ENCODE measurements at regions not wholly inside any gene's neighbourhood (a gene's known extent, or its start where the extent isn't known, plus 50 kb on each side); places are given as distances from the start of the nearest gene placed in this dataset.
"Not testable (repeated sequence)": the region's sequence is repeated elsewhere in the genome, so short reads cannot be mapped to it uniquely, and the experiment has no call there.

- no peaks in the 10 kb centered on the region for H3K4me1 Mint-ChIP-seq
- intact Hi-C loops (cut with micrococcal nuclease) = no loop called here
- no peak overlapping the region for H3K4me3 Mint-ChIP-seq
- H3K9me3 ChIP-seq (ENCODE audit: control insufficient read depth in 2 of 3, low read length in 3 of 3) = no peaks in the 10 kb centered on the region
- DNase-seq = no peak
- no peaks in the 10 kb centered on the region for H3K36me3 ChIP-seq (ENCODE audit: control insufficient read depth in 2 of 3, insufficient read depth in 3 of 3, low read length in 3 of 3)
- no peaks in the 10 kb centered on the region for H3K36me3 Mint-ChIP-seq
- H3K27ac Mint-ChIP-seq = no peak overlapping the region
- no peak for ATAC-seq
- H3K9me3 Mint-ChIP-seq = peaks cover 0 to 8% (median 3%) of the 10 kb centered on the region in 11 donors
- H3K4me1 ChIP-seq (ENCODE audit: control insufficient read depth in 2 of 2, insufficient read depth in 2 of 2, low read length in 2 of 2) = no peaks in the 10 kb centered on the region
- no peaks in the 10 kb centered on the region for H3K27me3 Mint-ChIP-seq
- no peak overlapping the region for H3K4me3 ChIP-seq (ENCODE audit: low read length)
- CTCF ChIA-PET = no interaction called here
- no peak overlapping the region for H3K27ac ChIP-seq (ENCODE audit: low read depth, low read length)
- H3K27me3 ChIP-seq (ENCODE audit: control insufficient read depth in 2 of 2, insufficient read depth in 2 of 2, low read length in 2 of 2) = no peaks in the 10 kb centered on the region
- POLR2A ChIA-PET = no interaction called here
Observed at GRCh38 chr4:20085156-20085555, 166.5 kb upstream of the SLIT2 start.

GRCh38 chr4:20084488-20084887 is 167.2 kb upstream of the SLIT2 start:
- Histone ChIP-seq H3K27me3 (ENCODE audit: control insufficient read depth in 2 of 2, insufficient read depth in 2 of 2, low read length in 2 of 2) (no peaks in the 10 kb centered on the region), H3K27ac (ENCODE audit: low read depth, low read length) (no peak overlapping the region), H3K36me3 (ENCODE audit: control insufficient read depth in 2 of 3, insufficient read depth in 3 of 3, low read length in 3 of 3) (no peaks in the 10 kb centered on the region), H3K4me3 (ENCODE audit: low read length) (no peak overlapping the region), H3K4me1 (ENCODE audit: control insufficient read depth in 2 of 2, insufficient read depth in 2 of 2, low read length in 2 of 2) (no peaks in the 10 kb centered on the region), H3K9me3 (ENCODE audit: control insufficient read depth in 2 of 3, low read length in 3 of 3) (no peaks in the 10 kb centered on the region)
- DNase-seq (no peak), ATAC-seq (no peak)
- Mint-ChIP-seq H3K27me3 (no peaks in the 10 kb centered on the region), H3K27ac (no peak overlapping the region), H3K4me3 (no peak overlapping the region), H3K9me3 (peaks cover 0 to 8% (median 3%) of the 10 kb centered on the region in 11 donors), H3K4me1 (no peaks in the 10 kb centered on the region), H3K36me3 (no peaks in the 10 kb centered on the region)
- intact Hi-C loops (cut with micrococcal nuclease) = no loop called here
- CTCF ChIA-PET = no interaction called here
- POLR2A ChIA-PET = no interaction called here

- ChIA-PET CTCF (interaction anchor here (1.2 kb wide), 1 partner anchor 41 kb away, joined by 3 read pairs; no protein-coding TSS in a partner anchor), POLR2A (no interaction called here)
- peaks cover 0 to 13% (median 3%) of the 10 kb centered on the region in 11 donors for H3K9me3 Mint-ChIP-seq
- H3K36me3 ChIP-seq (ENCODE audit: control insufficient read depth in 2 of 3, insufficient read depth in 3 of 3, low read length in 3 of 3) = no peaks in the 10 kb centered on the region
- H3K4me1 Mint-ChIP-seq = peaks cover 0 to 1% (median 0%) of the 10 kb centered on the region in 7 donors
- DNase-seq (no peak), ATAC-seq (no peak)
- no peak overlapping the region for H3K27ac ChIP-seq (ENCODE audit: low read depth, low read length)
- H3K4me3 ChIP-seq (ENCODE audit: low read length) = no peak overlapping the region
- no peak overlapping the region for H3K27ac Mint-ChIP-seq
- no peak overlapping the region for H3K4me3 Mint-ChIP-seq
- no peaks in the 10 kb centered on the region for H3K27me3 ChIP-seq (ENCODE audit: control insufficient read depth in 2 of 2, insufficient read depth in 2 of 2, low read length in 2 of 2)
- intact Hi-C loops (cut with micrococcal nuclease) = no loop called here
- no peaks in the 10 kb centered on the region for H3K36me3 Mint-ChIP-seq
- peaks cover 0 to 3% (median 0%) of the 10 kb centered on the region in 3 experiments for H3K9me3 ChIP-seq (ENCODE audit: control insufficient read depth in 2 of 3, low read length in 3 of 3)
- H3K27me3 Mint-ChIP-seq = no peaks in the 10 kb centered on the region
- no peaks in the 10 kb centered on the region for H3K4me1 ChIP-seq (ENCODE audit: control insufficient read depth in 2 of 2, insufficient read depth in 2 of 2, low read length in 2 of 2)
Observed at GRCh38 chr4:20078644-20079043, 173.1 kb upstream of the SLIT2 start.

- no peak overlapping the region for H3K4me3 ChIP-seq (ENCODE audit: low read length)
- DNase-seq (no peak), ATAC-seq (no peak)
- Mint-ChIP-seq H3K9me3 (peaks cover 0 to 8% (median 4%) of the 10 kb centered on the region in 11 donors), H3K36me3 (no peaks in the 10 kb centered on the region), H3K27ac (no peak overlapping the region), H3K27me3 (no peaks in the 10 kb centered on the region), H3K4me3 (no peak overlapping the region), H3K4me1 (peaks cover 0 to 1% (median 0%) of the 10 kb centered on the region in 7 donors)
- H3K9me3 ChIP-seq (ENCODE audit: control insufficient read depth in 2 of 3, low read length in 3 of 3) = peaks cover 0 to 3% (median 0%) of the 10 kb centered on the region in 3 experiments
- CTCF ChIA-PET = no interaction called here
- no peaks in the 10 kb centered on the region for H3K36me3 ChIP-seq (ENCODE audit: control insufficient read depth in 2 of 3, insufficient read depth in 3 of 3, low read length in 3 of 3)
- H3K4me1 ChIP-seq (ENCODE audit: control insufficient read depth in 2 of 2, insufficient read depth in 2 of 2, low read length in 2 of 2) = no peaks in the 10 kb centered on the region
- no peaks in the 10 kb centered on the region for H3K27me3 ChIP-seq (ENCODE audit: control insufficient read depth in 2 of 2, insufficient read depth in 2 of 2, low read length in 2 of 2)
- intact Hi-C loops (cut with micrococcal nuclease) = no loop called here
- POLR2A ChIA-PET = no interaction called here
- no peak overlapping the region for H3K27ac ChIP-seq (ENCODE audit: low read depth, low read length)
Observed at GRCh38 chr4:20075248-20075871, 176.3 kb upstream of the SLIT2 start.

- no peaks in the 10 kb centered on the region for H3K27me3 Mint-ChIP-seq
- intact Hi-C loops (cut with micrococcal nuclease) = no loop called here
- H3K9me3 Mint-ChIP-seq = peaks cover 0 to 13% (median 2%) of the 10 kb centered on the region in 11 donors
- Histone ChIP-seq H3K27ac (ENCODE audit: low read depth, low read length) (no peak overlapping the region), H3K4me1 (ENCODE audit: control insufficient read depth in 2 of 2, insufficient read depth in 2 of 2, low read length in 2 of 2) (no peaks in the 10 kb centered on the region), H3K4me3 (ENCODE audit: low read length) (no peak overlapping the region), H3K27me3 (ENCODE audit: control insufficient read depth in 2 of 2, insufficient read depth in 2 of 2, low read length in 2 of 2) (no peaks in the 10 kb centered on the region), H3K36me3 (ENCODE audit: control insufficient read depth in 2 of 3, insufficient read depth in 3 of 3, low read length in 3 of 3) (no peaks in the 10 kb centered on the region), H3K9me3 (ENCODE audit: control insufficient read depth in 2 of 3, low read length in 3 of 3) (peaks cover 0 to 3% (median 0%) of the 10 kb centered on the region in 3 experiments)
- no peak overlapping the region for H3K27ac Mint-ChIP-seq
- H3K4me3 Mint-ChIP-seq = no peak overlapping the region
- no peak for DNase-seq
- ATAC-seq = no peak
- ChIA-PET POLR2A (no interaction called here), CTCF (no interaction called here)
- no peaks in the 10 kb centered on the region for H3K36me3 Mint-ChIP-seq
- peaks cover 0 to 1% (median 0%) of the 10 kb centered on the region in 7 donors for H3K4me1 Mint-ChIP-seq
Observed at GRCh38 chr4:20074450-20074849, 177.3 kb upstream of the SLIT2 start.

GRCh38 chr4:20065952-20066351 is 185.8 kb upstream of the SLIT2 start:
- no peaks in the 10 kb centered on the region for H3K4me1 ChIP-seq (ENCODE audit: control insufficient read depth in 2 of 2, insufficient read depth in 2 of 2, low read length in 2 of 2)
- Mint-ChIP-seq H3K9me3 (peaks cover 0 to 35% (median 7%) of the 10 kb centered on the region in 11 donors), H3K4me3 (no peak overlapping the region), H3K27me3 (no peaks in the 10 kb centered on the region), H3K4me1 (no peaks in the 10 kb centered on the region), H3K36me3 (no peaks in the 10 kb centered on the region), H3K27ac (no peak overlapping the region)
- ATAC-seq = no peak
- no peaks in the 10 kb centered on the region for H3K36me3 ChIP-seq (ENCODE audit: control insufficient read depth in 2 of 3, insufficient read depth in 3 of 3, low read length in 3 of 3)
- H3K4me3 ChIP-seq (ENCODE audit: low read length) = no peak overlapping the region
- no peak overlapping the region for H3K27ac ChIP-seq (ENCODE audit: low read depth, low read length)
- POLR2A ChIA-PET = no interaction called here
- H3K27me3 ChIP-seq (ENCODE audit: control insufficient read depth in 2 of 2, insufficient read depth in 2 of 2, low read length in 2 of 2) = no peaks in the 10 kb centered on the region
- DNase-seq = no peak
- H3K9me3 ChIP-seq (ENCODE audit: control insufficient read depth in 2 of 3, low read length in 3 of 3) = no peaks in the 10 kb centered on the region
- intact Hi-C loops (cut with micrococcal nuclease) = no loop called here
- CTCF ChIA-PET = no interaction called here

- H3K36me3 Mint-ChIP-seq; H3K9me3 ChIP-seq (ENCODE audit: control insufficient read depth in 2 of 3, low read length in 3 of 3); H3K27me3 Mint-ChIP-seq; H3K27me3 ChIP-seq (ENCODE audit: control insufficient read depth in 2 of 2, insufficient read depth in 2 of 2, low read length in 2 of 2); intact Hi-C loops (cut with micrococcal nuclease); H3K4me3 ChIP-seq (ENCODE audit: low read length); H3K4me3 Mint-ChIP-seq; ATAC-seq; POLR2A ChIA-PET; CTCF ChIA-PET; H3K27ac ChIP-seq (ENCODE audit: low read depth, low read length); H3K36me3 ChIP-seq (ENCODE audit: control insufficient read depth in 2 of 3, insufficient read depth in 3 of 3, low read length in 3 of 3); H3K4me1 ChIP-seq (ENCODE audit: control insufficient read depth in 2 of 2, insufficient read depth in 2 of 2, low read length in 2 of 2); H3K4me1 Mint-ChIP-seq; DNase-seq; H3K27ac Mint-ChIP-seq: not testable (repeated sequence)
- H3K9me3 Mint-ChIP-seq = peaks cover 0 to 18% (median 9%) of the 10 kb centered on the region in 11 donors
Observed at GRCh38 chr4:20062857-20063256, 188.8 kb upstream of the SLIT2 start.
